ENCODE measurements at regions not wholly inside any gene's neighbourhood (a gene's known extent, or its start where the extent isn't known, plus 50 kb on each side); places are given as distances from the start of the nearest gene placed in this dataset.
"Not testable (repeated sequence)": the region's sequence is repeated elsewhere in the genome, so short reads cannot be mapped to it uniquely, and the experiment has no call there.

DNA sequence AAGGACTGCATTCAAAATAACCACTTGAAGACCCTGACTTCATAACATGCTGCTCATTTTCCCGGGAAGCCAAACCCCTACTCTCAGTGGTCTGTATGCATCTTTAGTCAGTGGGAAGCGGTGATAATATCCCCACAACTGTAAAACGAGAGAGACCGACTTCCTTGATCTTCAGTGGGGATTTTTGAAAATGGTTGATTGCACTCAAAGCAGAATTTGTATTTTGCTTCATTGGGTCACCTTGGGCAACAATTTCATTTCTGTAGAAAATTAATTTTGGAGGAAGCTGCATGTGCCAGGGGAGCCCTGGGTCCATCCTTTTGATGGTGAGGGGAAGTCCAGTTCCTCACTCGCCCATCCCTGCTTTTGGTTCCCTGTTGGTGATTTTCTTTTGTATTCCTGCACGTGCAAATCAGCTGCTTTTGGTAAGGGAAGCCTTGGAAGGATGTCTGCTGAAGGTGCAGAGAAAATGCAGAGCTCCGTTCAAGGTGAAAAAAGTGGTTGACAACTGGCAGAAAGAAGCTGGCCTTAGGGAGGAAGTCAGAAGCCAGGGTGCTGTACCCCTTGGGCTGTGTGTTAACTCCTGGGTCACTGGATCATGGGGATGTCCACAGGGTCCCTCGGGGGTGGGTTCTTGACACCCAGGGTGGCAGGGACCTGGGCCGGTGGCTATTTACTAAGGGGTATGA is 89.8 kb upstream of the CRYM start:
- not testable (repeated sequence) for H3K4me3 ChIP-seq (ENCODE audit: low read depth in 1 of 3, low read length in 3 of 3); H3K27me3 ChIP-seq (ENCODE audit: control insufficient read depth in 3 of 3, insufficient read depth in 3 of 3, low read length in 3 of 3); H3K27ac ChIP-seq (ENCODE audit: low read depth in 1 of 3, low read length in 2 of 3); DNase-seq; H3K4me1 ChIP-seq (ENCODE audit: control insufficient read depth in 3 of 3, insufficient read depth in 2 of 3, low read depth in 1 of 3, low read length in 2 of 3); H3K9me3 ChIP-seq (ENCODE audit: control insufficient read depth in 2 of 2, insufficient read depth in 1 of 2, low read depth in 1 of 2, low read length in 1 of 2); H3K36me3 ChIP-seq (ENCODE audit: control insufficient read depth in 3 of 3, insufficient read depth in 2 of 3, low read depth in 1 of 3, low read length in 3 of 3); FAIRE-seq
- 80 to 91% (median 83%) methylated on average over 8 to 9 of the region's 9 CpGs for WGBS, 3 donors

DNA sequence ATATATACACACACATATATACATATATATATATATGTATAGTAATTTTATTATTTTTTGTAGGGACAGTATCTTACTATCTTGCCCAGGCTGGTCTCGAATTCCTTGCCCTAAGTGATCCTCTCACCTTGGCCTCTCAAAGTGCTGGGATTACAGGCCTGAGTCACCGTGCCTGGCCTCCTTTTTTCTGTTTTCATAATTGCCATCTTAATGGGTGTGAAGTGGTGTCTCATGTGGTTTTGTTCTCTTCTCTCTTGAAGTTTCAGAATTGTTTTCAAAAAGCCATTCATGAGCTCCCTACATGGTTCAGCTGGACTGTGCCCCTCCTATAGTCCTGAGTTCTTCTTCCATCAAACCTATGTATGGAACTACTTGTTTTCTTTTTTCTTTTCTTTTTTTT is 88.9 kb upstream of the CRYM start:
- 63 to 78% (median 63%) methylated on average over 2 of the region's 2 CpGs for WGBS, 3 donors
- H3K27me3 ChIP-seq (ENCODE audit: control insufficient read depth in 3 of 3, insufficient read depth in 3 of 3, low read length in 3 of 3); H3K4me3 ChIP-seq (ENCODE audit: low read depth in 1 of 3, low read length in 3 of 3); H3K9me3 ChIP-seq (ENCODE audit: control insufficient read depth in 2 of 2, insufficient read depth in 1 of 2, low read depth in 1 of 2, low read length in 1 of 2); H3K36me3 ChIP-seq (ENCODE audit: control insufficient read depth in 3 of 3, insufficient read depth in 2 of 3, low read depth in 1 of 3, low read length in 3 of 3); FAIRE-seq; H3K4me1 ChIP-seq (ENCODE audit: control insufficient read depth in 3 of 3, insufficient read depth in 2 of 3, low read depth in 1 of 3, low read length in 2 of 3); H3K27ac ChIP-seq (ENCODE audit: low read depth in 1 of 3, low read length in 2 of 3); DNase-seq: not testable (repeated sequence)

DNA sequence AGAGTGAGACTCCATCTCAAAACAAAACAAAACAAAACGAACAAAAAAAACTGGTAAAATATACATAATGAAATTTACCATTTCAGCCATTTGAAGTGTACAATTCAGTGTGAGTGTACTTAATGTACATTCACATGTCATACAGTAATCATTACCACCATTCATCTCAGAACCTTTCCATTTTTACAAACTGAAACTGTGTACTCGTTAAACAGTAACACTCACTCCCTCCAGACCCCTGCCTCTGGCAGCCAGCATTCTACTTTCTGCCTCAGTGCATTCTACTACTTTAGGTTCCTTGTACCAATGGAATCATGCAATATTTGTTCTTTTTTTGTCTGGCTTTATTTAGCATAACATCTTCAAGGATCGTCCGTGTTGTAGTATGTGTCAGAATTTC is 87.5 kb upstream of the CRYM start:
- not testable (repeated sequence) for FAIRE-seq; H3K36me3 ChIP-seq (ENCODE audit: control insufficient read depth in 3 of 3, insufficient read depth in 2 of 3, low read depth in 1 of 3, low read length in 3 of 3); DNase-seq; H3K9me3 ChIP-seq (ENCODE audit: control insufficient read depth in 2 of 2, insufficient read depth in 1 of 2, low read depth in 1 of 2, low read length in 1 of 2); H3K27ac ChIP-seq (ENCODE audit: low read depth in 1 of 3, low read length in 2 of 3); H3K4me1 ChIP-seq (ENCODE audit: control insufficient read depth in 3 of 3, insufficient read depth in 2 of 3, low read depth in 1 of 3, low read length in 2 of 3); H3K27me3 ChIP-seq (ENCODE audit: control insufficient read depth in 3 of 3, insufficient read depth in 3 of 3, low read length in 3 of 3); H3K4me3 ChIP-seq (ENCODE audit: low read depth in 1 of 3, low read length in 3 of 3)
- 73 to 89% (median 83%) methylated on average over 4 of the region's 4 CpGs for WGBS, 3 donors

DNA sequence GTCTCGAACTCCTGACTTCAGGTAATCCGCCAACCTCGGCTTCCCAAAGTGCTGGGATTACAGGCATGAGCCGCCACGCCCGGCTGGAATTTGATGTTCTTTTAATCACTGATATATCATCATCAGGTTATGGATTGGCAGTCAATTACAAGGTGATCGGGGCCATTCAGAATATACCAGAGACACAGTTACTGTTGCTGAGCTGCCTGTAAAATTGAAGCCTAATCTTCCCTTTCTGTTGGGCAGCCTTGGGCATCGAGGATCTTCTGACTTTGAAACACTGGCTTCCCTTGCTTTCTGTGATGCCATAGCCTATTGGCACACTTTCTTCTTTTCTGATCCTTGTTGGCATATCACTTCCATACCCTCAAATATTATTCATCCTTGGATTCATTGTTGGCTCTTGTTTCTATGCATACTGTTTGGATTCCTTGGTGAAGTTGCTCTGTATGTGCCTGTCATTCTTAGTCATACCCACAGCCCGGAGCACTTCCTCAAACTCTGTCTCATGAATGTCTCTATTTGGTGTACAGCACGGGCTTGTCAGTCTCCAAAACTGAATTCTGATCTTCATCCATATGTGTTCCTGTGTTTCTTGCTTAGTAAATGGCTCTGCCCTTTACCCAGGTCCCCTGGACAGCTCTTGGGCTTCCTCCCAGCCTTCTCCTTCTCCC is 85.6 kb upstream of the CRYM start:
- not testable (repeated sequence) for DNase-seq; H3K27ac ChIP-seq (ENCODE audit: low read depth in 1 of 3, low read length in 2 of 3)

DNA sequence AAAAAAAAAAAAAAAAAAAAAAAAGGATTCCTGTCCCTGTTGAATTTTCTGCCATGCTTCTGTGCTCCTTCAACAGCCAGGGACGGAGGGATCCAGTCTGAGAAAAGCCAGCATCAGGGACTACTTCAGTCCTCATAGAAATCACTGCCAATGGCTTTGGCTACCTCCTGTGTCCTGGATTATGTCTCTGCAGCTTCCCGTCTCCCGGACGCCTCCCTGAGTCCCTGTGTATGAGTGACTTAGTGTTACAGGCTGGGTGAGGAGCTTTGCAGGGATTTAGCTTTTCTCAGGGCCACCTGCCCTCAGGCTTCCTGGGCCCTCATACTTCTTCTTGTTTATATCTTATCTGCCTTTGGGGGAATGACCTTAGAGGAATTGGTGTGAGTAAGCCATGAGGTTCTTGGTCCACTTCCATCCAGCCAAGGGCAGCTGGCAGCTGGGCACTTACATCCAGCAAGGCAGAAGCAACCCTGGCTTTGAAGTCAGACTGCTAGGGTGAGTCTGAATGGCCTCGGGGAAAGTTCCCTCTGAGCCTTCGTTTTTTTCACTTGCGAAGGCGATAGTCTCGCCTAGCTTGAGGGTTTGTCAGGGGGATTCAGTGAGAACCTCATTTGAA is 83.6 kb upstream of the CRYM start:
- not testable (repeated sequence) for H3K9me3 ChIP-seq (ENCODE audit: control insufficient read depth in 2 of 2, insufficient read depth in 1 of 2, low read depth in 1 of 2, low read length in 1 of 2); H3K27me3 ChIP-seq (ENCODE audit: control insufficient read depth in 3 of 3, insufficient read depth in 3 of 3, low read length in 3 of 3); H3K27ac ChIP-seq (ENCODE audit: low read depth in 1 of 3, low read length in 2 of 3); H3K4me3 ChIP-seq (ENCODE audit: low read depth in 1 of 3, low read length in 3 of 3); H3K4me1 ChIP-seq (ENCODE audit: control insufficient read depth in 3 of 3, insufficient read depth in 2 of 3, low read depth in 1 of 3, low read length in 2 of 3); DNase-seq; FAIRE-seq; H3K36me3 ChIP-seq (ENCODE audit: control insufficient read depth in 3 of 3, insufficient read depth in 2 of 3, low read depth in 1 of 3, low read length in 3 of 3)
- 71 to 95% (median 94%) methylated on average over 9 of the region's 9 CpGs for WGBS, 3 donors

More for the DNA sequence above, 85.6 kb upstream of the CRYM start:
- H3K9me3 ChIP-seq (ENCODE audit: control insufficient read depth in 2 of 2, insufficient read depth in 1 of 2, low read depth in 1 of 2, low read length in 1 of 2); H3K4me3 ChIP-seq (ENCODE audit: low read depth in 1 of 3, low read length in 3 of 3); FAIRE-seq; H3K4me1 ChIP-seq (ENCODE audit: control insufficient read depth in 3 of 3, insufficient read depth in 2 of 3, low read depth in 1 of 3, low read length in 2 of 3); H3K27me3 ChIP-seq (ENCODE audit: control insufficient read depth in 3 of 3, insufficient read depth in 3 of 3, low read length in 3 of 3); H3K36me3 ChIP-seq (ENCODE audit: control insufficient read depth in 3 of 3, insufficient read depth in 2 of 3, low read depth in 1 of 3, low read length in 3 of 3): not testable (repeated sequence)
- WGBS, 3 donors = 83 to 88% (median 85%) methylated on average over 10 of the region's 10 CpGs

DNA sequence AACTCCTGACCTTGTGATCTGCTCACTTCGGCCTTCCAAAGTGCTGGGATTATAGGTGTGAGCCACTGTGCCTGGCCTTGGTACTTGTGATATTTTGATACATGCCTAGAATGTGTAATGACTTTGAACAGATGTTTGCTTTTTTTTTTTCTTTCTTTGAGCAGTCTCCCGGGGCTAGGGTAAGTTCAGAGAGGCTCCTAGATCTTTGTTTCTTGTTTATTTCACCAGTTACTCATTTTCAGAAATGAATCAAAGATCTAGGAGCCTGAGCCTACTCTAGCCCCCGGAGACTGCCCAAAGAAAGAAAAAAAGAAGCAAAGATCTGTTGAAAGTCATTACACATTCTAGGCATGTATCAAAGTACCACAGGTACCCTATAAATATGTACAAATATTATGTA is 83.0 kb upstream of the CRYM start:
- FAIRE-seq; DNase-seq; H3K4me3 ChIP-seq (ENCODE audit: low read depth in 1 of 3, low read length in 3 of 3); H3K27ac ChIP-seq (ENCODE audit: low read depth in 1 of 3, low read length in 2 of 3); H3K27me3 ChIP-seq (ENCODE audit: control insufficient read depth in 3 of 3, insufficient read depth in 3 of 3, low read length in 3 of 3); H3K36me3 ChIP-seq (ENCODE audit: control insufficient read depth in 3 of 3, insufficient read depth in 2 of 3, low read depth in 1 of 3, low read length in 3 of 3); H3K9me3 ChIP-seq (ENCODE audit: control insufficient read depth in 2 of 2, insufficient read depth in 1 of 2, low read depth in 1 of 2, low read length in 1 of 2); H3K4me1 ChIP-seq (ENCODE audit: control insufficient read depth in 3 of 3, insufficient read depth in 2 of 3, low read depth in 1 of 3, low read length in 2 of 3): not testable (repeated sequence)
- WGBS, 3 donors = 59 to 74% (median 61%) methylated on average over 2 to 3 of the region's 3 CpGs

DNA sequence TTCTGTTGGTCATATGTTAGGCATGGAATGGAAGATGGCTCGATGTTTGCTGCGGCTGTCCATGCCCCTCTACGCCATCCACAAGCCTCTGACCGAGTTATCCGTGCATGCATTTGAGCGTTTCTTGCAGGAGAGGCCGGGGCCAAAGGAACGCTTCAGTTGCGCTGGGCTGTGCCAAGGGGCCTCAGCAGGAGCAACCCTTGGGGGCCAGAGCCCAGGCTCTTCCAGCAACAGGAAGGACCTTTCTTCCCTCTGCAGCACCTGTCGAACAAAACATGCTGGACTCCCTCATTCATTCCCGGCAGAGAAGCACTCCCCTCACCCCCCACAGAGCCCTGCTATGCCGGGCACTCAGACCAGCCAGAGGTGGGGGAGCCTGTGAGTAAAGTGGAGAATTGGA is 81.4 kb upstream of the CRYM start:
- H3K4me3 ChIP-seq (ENCODE audit: low read depth in 1 of 3, low read length in 3 of 3); H3K4me1 ChIP-seq (ENCODE audit: control insufficient read depth in 3 of 3, insufficient read depth in 2 of 3, low read depth in 1 of 3, low read length in 2 of 3); FAIRE-seq; H3K36me3 ChIP-seq (ENCODE audit: control insufficient read depth in 3 of 3, insufficient read depth in 2 of 3, low read depth in 1 of 3, low read length in 3 of 3); H3K9me3 ChIP-seq (ENCODE audit: control insufficient read depth in 2 of 2, insufficient read depth in 1 of 2, low read depth in 1 of 2, low read length in 1 of 2); H3K27ac ChIP-seq (ENCODE audit: low read depth in 1 of 3, low read length in 2 of 3); H3K27me3 ChIP-seq (ENCODE audit: control insufficient read depth in 3 of 3, insufficient read depth in 3 of 3, low read length in 3 of 3); DNase-seq: not testable (repeated sequence)
- WGBS, 3 donors = 84 to 96% (median 85%) methylated on average over 12 of the region's 12 CpGs

DNA sequence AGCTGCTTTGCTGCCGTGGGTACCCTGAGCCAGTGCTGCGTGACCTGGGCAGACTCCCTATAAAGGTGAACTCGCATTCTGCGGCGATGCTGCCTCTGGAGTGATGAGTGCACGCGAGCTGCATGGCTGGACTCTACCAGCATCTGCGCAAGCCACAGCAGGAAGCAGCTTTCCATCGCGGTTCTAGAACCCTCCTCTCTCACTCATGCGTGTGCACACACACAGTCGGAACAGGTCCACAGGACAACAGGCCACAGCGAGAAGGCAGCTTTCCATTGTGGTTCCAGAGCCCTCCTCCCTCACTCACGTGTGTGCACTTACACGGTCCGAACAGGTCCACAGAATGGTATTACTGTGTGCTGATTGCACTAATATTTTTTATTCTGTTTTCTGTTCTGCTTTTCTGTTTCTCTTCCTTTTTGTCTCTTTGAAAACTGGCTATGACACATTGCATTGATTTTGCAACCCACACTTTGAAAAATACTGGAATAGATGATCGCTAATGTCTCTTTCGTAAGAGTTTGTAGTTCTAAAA is 80.2 kb upstream of the CRYM start:
- not testable (repeated sequence) for H3K4me3 ChIP-seq (ENCODE audit: low read depth in 1 of 3, low read length in 3 of 3); DNase-seq; H3K9me3 ChIP-seq (ENCODE audit: control insufficient read depth in 2 of 2, insufficient read depth in 1 of 2, low read depth in 1 of 2, low read length in 1 of 2); H3K27ac ChIP-seq (ENCODE audit: low read depth in 1 of 3, low read length in 2 of 3); H3K27me3 ChIP-seq (ENCODE audit: control insufficient read depth in 3 of 3, insufficient read depth in 3 of 3, low read length in 3 of 3); H3K4me1 ChIP-seq (ENCODE audit: control insufficient read depth in 3 of 3, insufficient read depth in 2 of 3, low read depth in 1 of 3, low read length in 2 of 3); H3K36me3 ChIP-seq (ENCODE audit: control insufficient read depth in 3 of 3, insufficient read depth in 2 of 3, low read depth in 1 of 3, low read length in 3 of 3); FAIRE-seq
- 84 to 92% (median 87%) methylated on average over 14 to 18 of the region's 18 CpGs for WGBS, 3 donors
